ENCODE measurements at regions not wholly inside any gene's neighbourhood (a gene's known extent, or its start where the extent isn't known, plus 50 kb on each side); places are given as distances from the start of the nearest gene placed in this dataset.

GRCh38 chr6:3535776-3536435 lies 79.1 kb upstream of the SLC22A23 start:
- TF ChIP-seq POLR2A (IDR thresholded peaks at IDR 0.05) (no peak), CTCF (IDR thresholded peaks at IDR 0.05) (no peak), POLR2AphosphoS5 (IDR thresholded peaks at IDR 0.05) (no peak)
